Transverse colon (tissue), 3 donors: ENCODE measurements at regions not wholly inside any gene's neighbourhood (a gene's known extent, or its start where the extent isn't known, plus 50 kb on each side); places are given as distances from the start of the nearest gene placed in this dataset.

Experiments used
- EP300 ChIP-seq: sonication (generic); formaldehyde crosslinking; IDR thresholded peaks from one replicate; pipeline ENCODE4 v1.6.1; 2017; ENCODE audit warnings: antibody characterized with exemption, low read depth
- TF ChIP-seq, protein P1 (sequence below), 5 experiments: fragments of 200-600 bp in 3 of 5; fragments of 450-650 bp in 2 of 5; sonication (generic) in 3 of 5; IDR thresholded peaks; 1 replicate in 2 of 5; 2 replicates in 3 of 5; pipeline ENCODE4 v1.5.1; 2016 to 2017; ENCODE audit warnings: antibody characterized with exemption in 5 of 5, inconsistent platforms in 3 of 5, mild to moderate bottlenecking in 2 of 5, moderate library complexity in 1 of 5

DNA sequence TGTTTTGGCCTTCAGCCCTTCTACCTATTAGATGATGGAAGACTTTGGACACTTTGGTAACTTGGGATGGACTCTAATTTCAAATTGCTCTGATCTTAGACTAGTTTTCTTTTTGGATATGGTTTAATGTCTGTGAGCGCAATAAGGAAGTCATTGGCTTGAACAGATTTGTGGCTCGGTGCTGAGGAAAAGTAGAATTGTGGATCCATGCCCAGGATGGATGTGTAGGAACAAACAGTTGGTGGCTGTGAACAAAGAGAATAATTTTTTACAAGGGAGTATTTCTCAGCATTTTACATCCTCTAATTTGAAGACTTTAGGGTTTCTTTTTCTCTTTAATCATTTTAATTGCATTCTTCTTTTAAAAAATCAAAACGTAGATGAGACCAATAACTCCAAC is 327.1 kb downstream of the GLUD2 start:
- TF ChIP-seq, protein P1, sequence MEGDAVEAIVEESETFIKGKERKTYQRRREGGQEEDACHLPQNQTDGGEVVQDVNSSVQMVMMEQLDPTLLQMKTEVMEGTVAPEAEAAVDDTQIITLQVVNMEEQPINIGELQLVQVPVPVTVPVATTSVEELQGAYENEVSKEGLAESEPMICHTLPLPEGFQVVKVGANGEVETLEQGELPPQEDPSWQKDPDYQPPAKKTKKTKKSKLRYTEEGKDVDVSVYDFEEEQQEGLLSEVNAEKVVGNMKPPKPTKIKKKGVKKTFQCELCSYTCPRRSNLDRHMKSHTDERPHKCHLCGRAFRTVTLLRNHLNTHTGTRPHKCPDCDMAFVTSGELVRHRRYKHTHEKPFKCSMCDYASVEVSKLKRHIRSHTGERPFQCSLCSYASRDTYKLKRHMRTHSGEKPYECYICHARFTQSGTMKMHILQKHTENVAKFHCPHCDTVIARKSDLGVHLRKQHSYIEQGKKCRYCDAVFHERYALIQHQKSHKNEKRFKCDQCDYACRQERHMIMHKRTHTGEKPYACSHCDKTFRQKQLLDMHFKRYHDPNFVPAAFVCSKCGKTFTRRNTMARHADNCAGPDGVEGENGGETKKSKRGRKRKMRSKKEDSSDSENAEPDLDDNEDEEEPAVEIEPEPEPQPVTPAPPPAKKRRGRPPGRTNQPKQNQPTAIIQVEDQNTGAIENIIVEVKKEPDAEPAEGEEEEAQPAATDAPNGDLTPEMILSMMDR (IDR thresholded peaks at IDR 0.05), result no peak
- TF ChIP-seq EP300, result no peak
